GM23338 (cell line): ENCODE measurements at regions not wholly inside any gene's neighbourhood (a gene's known extent, or its start where the extent isn't known, plus 50 kb on each side); places are given as distances from the start of the nearest gene placed in this dataset.

Experiments
- ATAC-seq: fragments of 200-7000 bp; cut with Tn5 transposase; 3 replicates; pipeline ENCODE4 v1.9.1; 2020
- DNase-seq: peaks from one replicate; pipeline ENCODE4 v3.0.0-alpha.2; 2015; ENCODE audit warnings: low spot score
- H2AFZ ChIP-seq: fragments of 200-600 bp; sonication (generic); 2 replicates; pipeline ENCODE4 v1.8.0; 2016; ENCODE audit warnings: antibody characterized with exemption, mild to moderate bottlenecking, moderate library complexity
- H3F3A ChIP-seq: fragments of 200-600 bp; sonication (generic); replicated peaks from 2 replicates; pipeline ENCODE4 v1.8.0; 2017; ENCODE audit warnings: antibody characterized with exemption, mixed run types, low read depth
- H3K27ac ChIP-seq: fragments of 200-600 bp; sonication (generic); 2 replicates; pipeline ENCODE4 v1.6.1; 2016; ENCODE audit warnings: low read depth
- H3K27me3 ChIP-seq: fragments of 200-600 bp; sonication (generic); 2 replicates; pipeline ENCODE4 v1.8.0; 2016; ENCODE audit warnings: mild to moderate bottlenecking, mixed run types, moderate library complexity; ENCODE audit not compliant: insufficient read depth
- H3K36me3 ChIP-seq: fragments of 200-600 bp; sonication (generic); 2 replicates; pipeline ENCODE4 v1.8.0; 2016; ENCODE audit warnings: mild to moderate bottlenecking; ENCODE audit not compliant: insufficient read depth
- H3K4me1 ChIP-seq: fragments of 200-600 bp; sonication (generic); 2 replicates; pipeline ENCODE4 v1.8.0; 2016; ENCODE audit warnings: mild to moderate bottlenecking, moderate library complexity; ENCODE audit not compliant: insufficient read depth
- H3K4me2 ChIP-seq: fragments of 200-600 bp; sonication (generic); 2 replicates; pipeline ENCODE4 v1.7.1; 2017; ENCODE audit warnings: mixed run types
- H3K4me3 ChIP-seq: fragments of 200-600 bp; sonication (generic); 2 replicates; pipeline ENCODE4 v1.6.1; 2016; ENCODE audit warnings: mixed run types
- H3K79me2 ChIP-seq: fragments of 200-600 bp; sonication (generic); replicated peaks from 2 replicates; pipeline ENCODE4 v1.8.0; 2017; ENCODE audit warnings: mild to moderate bottlenecking; ENCODE audit not compliant: insufficient read depth
- H3K9me2 ChIP-seq: fragments of 200-600 bp; sonication (generic); 2 replicates; pipeline ENCODE4 v1.8.0; 2017; ENCODE audit not compliant: insufficient read depth
- H4K20me1 ChIP-seq: fragments of 200-600 bp; sonication (generic); replicated peaks from 2 replicates; pipeline ENCODE4 v1.8.0; 2017; ENCODE audit warnings: mild to moderate bottlenecking; ENCODE audit not compliant: insufficient read depth
- H3K27ac Mint-ChIP-seq: 2 replicates; pipeline ENCODE4 v1.8.0; 2020; ENCODE audit warnings: inconsistent platforms, mild to moderate bottlenecking, moderate library complexity, mixed read lengths
- H3K27me3 Mint-ChIP-seq: 3 replicates; pipeline ENCODE4 v1.8.0; 2022; ENCODE audit warnings: low read depth, mild to moderate bottlenecking, moderate library complexity, mixed read lengths, inconsistent platforms; ENCODE audit not compliant: insufficient read depth, poor library complexity
- H3K36me3 Mint-ChIP-seq: 3 replicates; pipeline ENCODE4 v1.8.0; 2021; ENCODE audit warnings: low read depth, mild to moderate bottlenecking, inconsistent platforms, moderate library complexity, mixed read lengths
- H3K4me1 Mint-ChIP-seq: 3 replicates; pipeline ENCODE4 v1.8.0; 2020; ENCODE audit warnings: mild to moderate bottlenecking, inconsistent platforms, mixed read lengths
- H3K4me3 Mint-ChIP-seq: 3 replicates; pipeline ENCODE4 v1.8.0; 2021; ENCODE audit warnings: moderate library complexity, mild to moderate bottlenecking, inconsistent platforms, mixed read lengths
- H3K9me3 Mint-ChIP-seq: 3 replicates; pipeline ENCODE4 v1.8.0; 2020; ENCODE audit warnings: moderate library complexity, mild to moderate bottlenecking, inconsistent platforms, mixed read lengths
- CREB1 ChIP-seq: fragments of 250-450 bp; sonication (Bioruptor Pico); IDR thresholded peaks from 2 replicates; pipeline ENCODE4 v1.5.0; 2020; ENCODE audit warnings: low read depth, mild to moderate bottlenecking, moderate library complexity
- CTCF ChIP-seq, 2 experiments: fragments of 200-600 bp in 1 of 2; sonication (generic) in 1 of 2; conservative IDR thresholded peaks; 2 replicates each; pipeline versions ENCODE4 v1.5.1 to v1.6.1; 2016 to 2017; ENCODE audit warnings: antibody characterized with exemption in 2 of 2, low read depth in 2 of 2, mild to moderate bottlenecking in 2 of 2, moderate library complexity in 1 of 2
- EZH2 ChIP-seq: fragments of 200-600 bp; sonication (generic); IDR thresholded peaks from one replicate; pipeline ENCODE4 v1.8.0; 2017; ENCODE audit warnings: antibody characterized with exemption, mild to moderate bottlenecking, low read depth; ENCODE audit not compliant: unreplicated experiment
- EZH2phosphoT487 ChIP-seq: fragments of 200-600 bp; sonication (generic); IDR thresholded peaks from one replicate; pipeline ENCODE4 v1.8.1; 2018; ENCODE audit warnings: antibody characterized with exemption; ENCODE audit not compliant: unreplicated experiment
- JUNB ChIP-seq: IDR thresholded peaks from one replicate; pipeline ENCODE4 v1.6.1; 2016; ENCODE audit warnings: antibody characterized with exemption; ENCODE audit not compliant: unreplicated experiment
- NANOG ChIP-seq: IDR thresholded peaks from 2 replicates; pipeline ENCODE4 v1.6.1; 2016; ENCODE audit warnings: antibody characterized with exemption, borderline replicate concordance
- POLR2AphosphoS5 ChIP-seq: IDR thresholded peaks from 2 replicates; pipeline ENCODE4 v1.6.1; 2016; ENCODE audit warnings: antibody characterized with exemption, low read depth
- ZNF114 ChIP-seq: fragments of 250-450 bp; sonication (Bioruptor Pico); IDR thresholded peaks from 2 replicates; pipeline ENCODE4 v1.5.0; 2020; ENCODE audit warnings: mild to moderate bottlenecking, moderate library complexity
- ZNF331 ChIP-seq: fragments of 250-450 bp; sonication (Bioruptor Pico); IDR thresholded peaks from 2 replicates; pipeline ENCODE4 v1.5.0; 2020; ENCODE audit warnings: low read depth, mild to moderate bottlenecking, moderate library complexity
- TF ChIP-seq, protein P1 (sequence below): IDR thresholded peaks from one replicate; pipeline ENCODE4 v1.6.1; 2018; ENCODE audit warnings: antibody characterized with exemption; ENCODE audit not compliant: unreplicated experiment
- TF ChIP-seq, protein P2 (sequence below): IDR thresholded peaks from 2 replicates; pipeline ENCODE4 v1.6.1; 2016; ENCODE audit warnings: antibody characterized with exemption

- TF ChIP-seq, protein P1, sequence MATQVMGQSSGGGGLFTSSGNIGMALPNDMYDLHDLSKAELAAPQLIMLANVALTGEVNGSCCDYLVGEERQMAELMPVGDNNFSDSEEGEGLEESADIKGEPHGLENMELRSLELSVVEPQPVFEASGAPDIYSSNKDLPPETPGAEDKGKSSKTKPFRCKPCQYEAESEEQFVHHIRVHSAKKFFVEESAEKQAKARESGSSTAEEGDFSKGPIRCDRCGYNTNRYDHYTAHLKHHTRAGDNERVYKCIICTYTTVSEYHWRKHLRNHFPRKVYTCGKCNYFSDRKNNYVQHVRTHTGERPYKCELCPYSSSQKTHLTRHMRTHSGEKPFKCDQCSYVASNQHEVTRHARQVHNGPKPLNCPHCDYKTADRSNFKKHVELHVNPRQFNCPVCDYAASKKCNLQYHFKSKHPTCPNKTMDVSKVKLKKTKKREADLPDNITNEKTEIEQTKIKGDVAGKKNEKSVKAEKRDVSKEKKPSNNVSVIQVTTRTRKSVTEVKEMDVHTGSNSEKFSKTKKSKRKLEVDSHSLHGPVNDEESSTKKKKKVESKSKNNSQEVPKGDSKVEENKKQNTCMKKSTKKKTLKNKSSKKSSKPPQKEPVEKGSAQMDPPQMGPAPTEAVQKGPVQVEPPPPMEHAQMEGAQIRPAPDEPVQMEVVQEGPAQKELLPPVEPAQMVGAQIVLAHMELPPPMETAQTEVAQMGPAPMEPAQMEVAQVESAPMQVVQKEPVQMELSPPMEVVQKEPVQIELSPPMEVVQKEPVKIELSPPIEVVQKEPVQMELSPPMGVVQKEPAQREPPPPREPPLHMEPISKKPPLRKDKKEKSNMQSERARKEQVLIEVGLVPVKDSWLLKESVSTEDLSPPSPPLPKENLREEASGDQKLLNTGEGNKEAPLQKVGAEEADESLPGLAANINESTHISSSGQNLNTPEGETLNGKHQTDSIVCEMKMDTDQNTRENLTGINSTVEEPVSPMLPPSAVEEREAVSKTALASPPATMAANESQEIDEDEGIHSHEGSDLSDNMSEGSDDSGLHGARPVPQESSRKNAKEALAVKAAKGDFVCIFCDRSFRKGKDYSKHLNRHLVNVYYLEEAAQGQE, result no peak
- no peak for TF ChIP-seq ZNF331
- TF ChIP-seq, protein P2, sequence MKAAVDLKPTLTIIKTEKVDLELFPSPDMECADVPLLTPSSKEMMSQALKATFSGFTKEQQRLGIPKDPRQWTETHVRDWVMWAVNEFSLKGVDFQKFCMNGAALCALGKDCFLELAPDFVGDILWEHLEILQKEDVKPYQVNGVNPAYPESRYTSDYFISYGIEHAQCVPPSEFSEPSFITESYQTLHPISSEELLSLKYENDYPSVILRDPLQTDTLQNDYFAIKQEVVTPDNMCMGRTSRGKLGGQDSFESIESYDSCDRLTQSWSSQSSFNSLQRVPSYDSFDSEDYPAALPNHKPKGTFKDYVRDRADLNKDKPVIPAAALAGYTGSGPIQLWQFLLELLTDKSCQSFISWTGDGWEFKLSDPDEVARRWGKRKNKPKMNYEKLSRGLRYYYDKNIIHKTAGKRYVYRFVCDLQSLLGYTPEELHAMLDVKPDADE, result no peak
- no peak for TF ChIP-seq POLR2AphosphoS5
- Mint-ChIP-seq H3K4me1 (peaks cover 12% of the 10 kb centered on the region; the same call in 2 of the 3 replicates), H3K27ac (no peak overlapping the region), H3K27me3 (peaks cover 2% of the 10 kb centered on the region), H3K36me3 (peaks cover 11% of the 10 kb centered on the region), H3K9me3 (peaks cover 13% of the 10 kb centered on the region; the same call in 2 of the 3 replicates), H3K4me3 (no peak overlapping the region)
- H3F3A ChIP-seq, result no peaks in the 10 kb centered on the region
- H3K79me2 ChIP-seq, result no peaks in the 10 kb centered on the region
- H3K4me3 ChIP-seq, result no peak overlapping the region
- H3K27ac ChIP-seq, result no peak overlapping the region
- no peaks in the 10 kb centered on the region for H4K20me1 ChIP-seq
- no peaks in the 10 kb centered on the region for H3K27me3 ChIP-seq
- no peak overlapping the region for H3K4me2 ChIP-seq
- ATAC-seq (no peak), DNase-seq (no peak)
- H3K9me2 ChIP-seq, result no peaks in the 10 kb centered on the region
- no peak overlapping the region for H2AFZ ChIP-seq
- no peaks in the 10 kb centered on the region for H3K4me1 ChIP-seq
- H3K36me3 ChIP-seq, result no peaks in the 10 kb centered on the region
These were observed 287.6 kb upstream of the TBL1XR1 start for GRCh38 chr3:177484926-177485325.

GRCh38 chr3:177487635-177488186 lies 290.4 kb upstream of the TBL1XR1 start:
- Histone ChIP-seq H3K36me3 (no peaks in the 10 kb centered on the region), H3K4me3 (no peak overlapping the region), H3K27me3 (no peaks in the 10 kb centered on the region), H3K4me2 (no peak overlapping the region), H3K4me1 (no peaks in the 10 kb centered on the region), H3K27ac (no peak overlapping the region), H3K79me2 (no peaks in the 10 kb centered on the region), H3K9me2 (no peaks in the 10 kb centered on the region), H4K20me1 (no peaks in the 10 kb centered on the region), H2AFZ (no peak overlapping the region), H3F3A (no peaks in the 10 kb centered on the region)
- Mint-ChIP-seq H3K36me3 (peaks cover 11% of the 10 kb centered on the region), H3K9me3 (peaks cover 13% of the 10 kb centered on the region; the same call in 2 of the 3 replicates), H3K4me3 (no peak overlapping the region), H3K4me1 (peaks cover 19% of the 10 kb centered on the region), H3K27ac (no peak overlapping the region), H3K27me3 (peaks cover 4% of the 10 kb centered on the region)
- DNase-seq (no peak), ATAC-seq (no peak)
- TF ChIP-seq POLR2AphosphoS5 (no peak), ZNF114 (CRISPR knock-in tag) (no peak), ZNF331 (no peak), EZH2phosphoT487 (no peak), CTCF (conservative IDR thresholded peaks at IDR 0.05; ENCODE audit: low read depth in 2 of 2) (no peak), NANOG (no peak), CREB1 (CRISPR knock-in tag) (no peak), JUNB (no peak), EZH2 (no peak)
- TF ChIP-seq, protein P2, result no peak
- TF ChIP-seq, protein P1, result no peak
